NCI-H2171 (cell line): ENCODE measurements at regions not wholly inside any gene's neighbourhood (a gene's known extent, or its start where the extent isn't known, plus 50 kb on each side); places are given as distances from the start of the nearest gene placed in this dataset.

Experiments
- DNase-seq: peaks from one replicate; lab custom pipeline; 2025; lab: John Stamatoyannopoulos, UW

DNA sequence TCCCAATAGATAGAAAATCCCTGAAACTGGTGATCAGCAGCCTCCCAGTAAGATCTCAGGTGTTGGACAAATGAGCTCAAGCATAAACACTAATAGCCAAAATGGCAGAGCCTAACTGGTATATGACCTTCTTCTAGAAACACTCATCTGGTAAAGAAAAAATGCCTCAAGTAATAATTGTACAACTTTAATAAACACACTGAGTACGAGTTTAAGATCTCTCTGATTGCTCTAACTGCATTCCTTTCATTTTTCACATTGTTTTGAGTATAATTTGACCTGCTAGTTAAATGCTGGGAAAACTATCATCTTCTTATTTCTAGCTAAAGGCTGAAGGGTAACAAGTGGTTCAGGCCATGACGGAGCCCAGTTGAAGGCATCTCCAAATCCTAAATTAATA lies 2009.5 kb upstream of the PCDH20 start:
- DNase-seq, result no peak

DNA sequence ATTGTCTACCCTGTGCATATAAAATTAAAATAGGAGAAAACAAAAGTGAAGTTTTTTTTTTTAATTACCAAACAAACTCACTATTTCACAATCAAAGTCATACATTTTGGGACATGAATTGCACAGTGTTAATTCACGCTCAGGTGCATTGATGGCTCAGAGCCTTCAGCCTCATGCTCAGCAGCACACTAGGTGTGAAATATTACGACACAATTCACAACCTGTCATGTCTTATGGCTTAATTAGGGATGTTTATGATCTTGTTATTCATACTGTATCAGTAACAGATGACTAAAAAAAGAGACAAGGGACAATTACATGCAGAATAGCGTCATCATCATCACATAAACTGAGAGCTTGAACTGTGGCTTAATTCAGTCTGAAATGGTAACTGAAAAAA lies 2005.5 kb upstream of the PCDH20 start:
- DNase-seq, result no peak

DNA sequence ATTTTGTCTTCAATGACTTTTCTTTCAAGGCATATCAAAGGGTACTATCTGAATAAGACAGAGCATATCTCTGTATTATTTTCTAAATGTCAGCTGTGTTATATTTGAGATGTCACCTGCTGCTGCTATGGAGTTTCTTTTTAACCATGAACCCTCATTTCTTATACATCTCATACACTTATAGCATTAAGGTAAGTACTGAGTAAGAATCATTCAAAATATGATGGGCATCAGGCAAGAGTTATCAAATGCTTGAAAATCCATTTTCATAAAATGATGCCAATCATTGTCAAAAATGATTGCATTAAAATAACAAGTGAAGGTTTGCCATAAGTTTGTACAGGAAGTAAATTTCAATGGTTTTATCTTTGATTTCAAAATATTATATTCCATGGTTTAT lies 2005.0 kb upstream of the PCDH20 start:
- DNase-seq, result no peak

DNA sequence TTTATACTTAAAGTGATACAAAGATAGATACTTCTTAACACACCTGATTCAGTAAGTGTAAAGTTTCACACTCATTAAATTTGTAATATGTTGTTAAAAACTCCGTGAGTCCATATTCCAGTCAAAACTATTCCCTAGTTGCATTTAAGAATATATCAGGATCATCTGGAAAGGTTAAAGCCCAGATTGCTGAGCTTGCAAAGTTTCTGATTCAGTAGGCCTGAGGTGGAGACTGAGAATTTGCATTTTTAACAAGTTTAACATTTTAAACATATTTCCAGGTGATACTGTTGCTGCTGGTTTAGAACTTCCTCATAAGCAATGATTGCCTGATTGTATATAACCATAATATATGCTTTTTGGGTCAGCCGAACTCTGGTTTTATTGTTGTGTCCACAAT lies 1998.6 kb upstream of the PCDH20 start:
- no peak for DNase-seq

DNA sequence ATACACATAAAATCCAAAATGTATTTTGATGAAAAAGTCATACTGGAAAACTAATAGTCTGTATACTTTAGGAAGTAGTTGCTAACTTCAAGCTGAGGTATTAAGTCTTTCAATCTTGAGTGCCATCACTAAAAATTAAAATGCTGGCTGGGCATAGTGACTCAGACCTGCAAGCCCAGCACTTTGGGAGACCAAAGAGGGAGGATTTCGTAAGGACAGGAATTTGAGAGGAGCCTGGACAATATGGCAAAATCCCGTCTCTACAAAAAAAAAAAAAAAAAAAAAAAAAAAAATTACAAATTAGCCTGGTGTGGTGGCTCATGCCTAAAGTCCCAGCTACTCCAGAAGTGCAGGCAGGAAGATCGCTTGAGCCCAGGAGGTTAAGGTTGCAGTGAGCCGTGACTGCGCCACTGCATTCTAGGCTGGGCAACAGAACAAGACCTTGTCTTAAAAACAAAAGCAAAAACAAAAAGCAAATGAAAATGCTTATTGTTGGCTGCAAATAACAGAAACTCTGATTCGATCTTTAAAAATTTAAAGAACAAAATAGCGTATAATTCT lies 1994.2 kb upstream of the PCDH20 start:
- DNase-seq, result no peak

DNA sequence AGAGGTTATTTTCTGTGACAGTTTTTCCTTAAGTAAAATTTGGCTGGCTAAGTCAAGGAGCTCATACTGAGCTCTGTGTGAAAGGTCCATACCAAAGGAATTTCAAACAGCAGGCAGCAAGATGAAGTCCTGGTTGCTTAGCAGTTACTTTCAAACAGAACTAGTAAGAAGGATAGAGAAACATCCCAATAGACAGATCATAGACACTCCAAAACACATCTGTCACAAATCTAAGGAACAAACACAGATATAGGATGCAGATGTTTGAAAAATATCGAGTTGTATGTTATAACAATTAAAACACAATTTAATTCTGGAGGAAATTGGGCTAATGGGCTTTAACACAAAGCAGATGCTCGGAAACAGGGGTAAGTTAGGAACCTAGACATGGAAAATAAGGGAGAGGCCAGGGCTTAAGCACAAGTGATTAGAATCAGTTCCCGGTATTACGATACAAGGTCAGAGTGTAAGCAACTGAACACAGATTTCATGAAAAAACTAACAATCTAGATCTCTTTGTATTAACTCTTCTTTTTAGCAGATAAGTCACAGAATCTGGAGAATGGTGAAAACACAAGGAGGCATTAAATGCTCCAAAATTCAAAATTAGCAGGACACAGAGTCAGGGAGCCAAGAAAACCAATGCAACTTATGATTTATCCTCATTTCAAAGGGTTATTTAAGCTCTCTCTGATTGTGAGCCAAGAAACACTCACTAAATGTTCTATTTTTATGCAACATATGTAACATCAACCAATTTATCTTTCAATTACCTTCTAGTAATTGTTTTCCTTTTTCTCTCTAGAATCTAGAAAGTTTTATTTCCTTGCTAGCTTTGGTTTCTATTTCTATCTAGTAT lies 1992.9 kb upstream of the PCDH20 start:
- no peak for DNase-seq

DNA sequence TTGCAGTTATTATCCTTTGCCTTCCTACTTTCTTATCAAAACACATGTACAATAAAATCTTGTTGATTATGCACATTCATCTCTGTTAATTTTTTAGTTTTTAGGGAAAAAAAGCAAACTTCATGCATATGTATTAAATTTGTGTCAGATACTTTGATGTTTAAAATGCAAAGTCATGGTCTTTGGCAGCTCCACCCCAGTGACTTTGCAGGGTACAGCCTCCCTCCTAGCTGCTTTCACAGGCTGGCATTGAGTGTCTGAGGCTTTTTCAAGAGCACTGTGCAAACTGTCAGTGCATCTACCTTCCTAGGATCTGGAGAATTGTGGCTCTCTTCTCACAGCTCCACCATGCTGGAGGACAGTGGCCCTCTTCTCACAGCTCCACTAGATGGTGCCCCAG lies 1988.1 kb upstream of the PCDH20 start:
- no peak for DNase-seq

DNA sequence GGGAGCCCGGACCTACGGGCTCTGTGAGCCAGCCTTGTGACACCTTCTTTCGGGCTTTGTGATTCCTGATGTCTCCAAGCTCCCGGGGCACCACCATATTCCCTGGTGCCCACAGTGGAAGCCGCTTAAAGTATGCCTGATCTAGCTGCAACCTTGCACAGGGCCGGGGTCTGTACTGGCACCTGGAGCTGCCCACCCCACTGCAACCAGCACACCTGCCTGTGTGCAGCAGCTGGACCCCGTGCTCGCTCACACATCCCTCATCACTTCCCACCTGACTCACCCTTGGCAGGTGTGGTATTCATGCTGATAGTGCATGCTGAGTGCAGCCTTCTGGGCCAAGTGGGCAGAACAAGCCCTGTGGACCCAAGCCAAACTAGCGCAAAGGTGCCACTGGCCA lies 1981.1 kb upstream of the PCDH20 start:
- DNase-seq, result no peak

DNA sequence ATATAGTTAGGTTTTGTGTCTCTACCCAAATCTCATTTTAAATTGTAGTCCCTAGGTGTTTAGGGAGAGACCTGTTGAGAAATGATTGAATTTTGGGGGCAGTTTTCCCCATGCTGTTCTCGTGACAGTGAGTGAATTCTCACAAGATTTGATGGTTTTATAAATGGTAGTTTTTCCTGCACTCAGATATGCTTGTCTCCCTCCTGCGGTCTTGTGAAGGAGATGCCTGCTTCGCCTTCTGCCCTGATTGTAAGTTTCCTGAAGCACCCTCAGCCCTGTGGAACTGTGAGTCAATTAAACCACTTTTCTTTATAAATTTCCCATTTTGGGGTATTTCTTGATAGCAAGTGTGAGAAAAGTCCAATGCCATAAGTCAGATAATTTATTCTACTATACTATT lies 1977.5 kb upstream of the PCDH20 start:
- DNase-seq, result no peak

DNA sequence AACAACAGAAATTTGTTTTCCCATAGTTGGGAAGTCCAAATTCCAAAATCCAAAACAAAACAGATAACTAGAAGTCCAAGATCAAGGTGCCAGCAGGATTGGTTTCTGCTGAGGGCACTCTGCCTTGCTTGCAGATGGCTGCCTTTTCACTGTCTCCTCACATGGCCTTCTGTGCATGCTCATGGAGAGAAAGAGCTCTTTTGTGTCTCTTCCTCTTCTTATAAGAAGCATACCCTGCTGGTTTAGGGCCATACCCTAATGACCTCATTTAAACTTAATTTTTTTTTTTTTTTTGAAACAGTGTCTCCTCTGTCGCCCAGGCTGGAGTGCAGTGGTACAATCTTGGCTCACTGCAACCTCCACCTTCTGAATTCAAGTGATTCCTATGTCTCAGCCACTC lies 1974.1 kb upstream of the PCDH20 start:
- DNase-seq, result no peak

DNA sequence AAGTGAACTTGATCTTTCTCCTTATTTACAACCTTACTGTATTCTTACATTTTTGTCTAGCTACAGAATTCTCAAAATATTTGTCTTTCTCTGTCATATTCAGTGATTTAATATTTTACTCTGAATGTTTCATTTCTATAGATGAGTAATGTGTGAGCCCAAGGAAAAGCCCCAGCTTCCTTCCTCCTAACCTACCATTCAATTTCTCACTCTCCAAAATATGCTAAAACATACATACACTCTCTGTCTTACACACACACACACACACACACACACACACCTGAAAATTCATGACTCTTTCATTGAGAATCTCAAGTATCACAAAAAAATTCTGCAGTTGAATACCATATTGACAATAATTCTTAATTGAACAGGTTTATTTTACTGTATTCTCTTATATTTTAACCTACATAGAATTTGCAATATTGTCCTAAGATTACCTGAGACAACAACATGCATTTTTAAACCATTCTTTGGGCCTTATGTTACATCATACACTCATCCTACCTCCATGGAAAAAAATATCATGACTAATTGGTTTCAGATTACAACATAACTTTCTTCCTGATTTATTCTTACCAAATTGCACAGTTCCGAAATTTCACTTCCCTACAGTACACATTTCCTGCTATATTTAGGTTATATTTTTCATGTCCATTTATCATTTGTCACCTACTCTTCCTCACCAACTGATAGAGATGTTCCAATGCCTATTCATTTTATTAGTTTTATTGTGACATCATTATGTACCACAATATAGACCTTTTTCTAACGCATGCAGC lies 1965.6 kb upstream of the PCDH20 start:
- DNase-seq, result no peak

DNA sequence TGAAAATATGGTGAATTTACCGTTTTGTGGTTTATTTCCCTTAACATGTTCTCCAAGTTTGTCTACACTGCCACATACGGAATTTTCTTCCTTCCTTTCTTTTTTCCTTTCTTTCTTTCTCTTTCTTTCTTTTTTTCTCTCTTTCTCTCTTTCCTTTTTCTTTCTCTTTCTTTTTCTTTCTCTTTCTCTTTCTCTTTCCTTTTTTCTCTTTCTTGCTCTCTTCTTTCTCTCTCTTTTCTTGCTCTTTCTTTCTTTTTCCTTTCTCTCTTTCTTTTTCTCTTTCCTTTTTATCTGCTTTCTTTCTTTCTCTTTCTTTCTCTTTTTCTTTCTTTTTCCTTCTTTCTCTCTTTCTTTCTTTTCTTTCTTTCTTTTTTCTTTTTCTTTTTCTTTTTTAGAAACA lies 1962.3 kb upstream of the PCDH20 start:
- DNase-seq, result no peak

DNA sequence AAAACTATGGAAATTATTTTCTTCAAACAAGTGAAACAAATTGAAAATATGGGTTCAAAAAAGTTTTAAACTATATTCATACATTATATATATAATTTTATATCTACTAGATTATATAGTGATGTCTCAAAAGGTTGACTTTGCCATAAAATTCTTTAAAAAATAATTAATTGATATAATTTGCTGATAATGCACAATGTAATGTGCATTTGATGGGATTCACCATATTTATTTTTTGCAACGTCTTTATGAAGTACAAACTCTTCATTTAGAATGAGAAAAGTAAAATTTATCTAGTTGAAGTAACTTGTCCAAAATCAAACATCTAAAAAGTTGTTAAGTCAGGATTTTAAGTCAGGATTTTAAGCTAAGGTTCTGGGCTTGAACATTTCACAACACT lies 1954.5 kb upstream of the PCDH20 start:
- no peak for DNase-seq

DNA sequence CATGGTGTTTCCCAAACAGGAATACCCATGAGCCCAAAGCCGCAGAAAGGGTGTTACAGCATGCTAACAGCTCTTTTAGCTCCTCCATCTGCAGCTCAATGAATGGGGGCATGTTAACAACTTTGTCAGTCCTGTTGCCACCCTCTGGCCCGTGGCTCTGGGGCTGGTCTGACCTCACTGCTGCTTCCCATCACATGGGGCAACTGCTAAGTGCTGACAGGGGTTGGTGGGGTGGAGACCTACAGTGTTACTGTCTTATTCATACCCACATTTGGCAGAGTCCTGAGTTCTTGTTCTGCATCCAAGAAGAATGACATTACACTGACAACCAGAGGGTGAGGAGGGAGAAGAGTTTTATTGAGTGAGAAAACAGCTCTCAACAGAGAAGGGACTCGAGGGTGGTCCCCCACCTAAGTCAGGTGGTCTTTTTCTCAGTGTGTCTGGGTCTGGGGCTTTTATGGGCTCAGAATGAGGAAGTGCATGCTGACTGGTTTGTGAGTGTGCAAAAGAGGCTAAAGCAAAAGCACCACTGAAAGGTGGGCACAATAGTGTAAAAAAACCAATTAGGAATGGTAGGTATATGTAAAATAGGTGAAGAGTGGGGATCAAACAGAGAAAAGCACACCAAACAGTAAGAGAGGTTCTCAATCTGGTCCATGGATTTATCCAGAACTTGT lies 1952.0 kb upstream of the PCDH20 start:
- no peak for DNase-seq

DNA sequence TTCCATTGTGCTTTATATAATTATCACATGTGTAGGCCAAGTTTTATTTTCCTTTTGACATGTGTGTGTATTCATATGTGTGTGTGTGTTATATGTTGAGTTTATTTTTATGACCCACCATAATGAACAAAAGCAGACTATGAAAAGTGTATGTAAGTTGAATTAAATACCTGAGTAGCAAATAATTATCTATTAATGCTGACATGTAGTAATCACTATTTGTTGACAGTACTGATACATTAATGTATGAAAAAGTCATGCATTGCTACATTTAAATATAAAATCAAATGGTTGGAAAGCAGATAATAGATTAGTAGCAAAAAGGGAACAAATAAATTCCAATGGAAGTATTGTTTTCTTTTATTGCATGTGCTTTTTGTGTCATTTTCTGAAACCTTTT lies 1948.5 kb upstream of the PCDH20 start:
- no peak for DNase-seq

DNA sequence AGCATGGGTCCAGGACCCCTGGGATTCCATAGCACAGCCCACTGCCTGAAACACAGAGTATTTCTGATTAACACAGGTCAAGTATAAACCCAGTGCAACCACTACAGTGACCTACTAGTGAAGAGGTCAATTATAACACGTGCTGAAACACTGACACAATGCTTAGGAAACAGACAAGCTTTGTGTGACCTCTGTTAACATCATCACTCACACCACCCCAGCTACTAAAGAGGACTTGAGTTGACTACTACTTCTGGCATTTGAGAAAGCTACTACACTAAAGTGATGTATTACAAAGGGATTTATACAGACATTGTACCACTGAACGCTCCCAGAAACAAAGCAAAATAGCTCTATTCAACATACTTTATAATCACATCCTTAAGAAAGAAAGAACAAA lies 1935.9 kb upstream of the PCDH20 start:
- DNase-seq, result no peak

DNA sequence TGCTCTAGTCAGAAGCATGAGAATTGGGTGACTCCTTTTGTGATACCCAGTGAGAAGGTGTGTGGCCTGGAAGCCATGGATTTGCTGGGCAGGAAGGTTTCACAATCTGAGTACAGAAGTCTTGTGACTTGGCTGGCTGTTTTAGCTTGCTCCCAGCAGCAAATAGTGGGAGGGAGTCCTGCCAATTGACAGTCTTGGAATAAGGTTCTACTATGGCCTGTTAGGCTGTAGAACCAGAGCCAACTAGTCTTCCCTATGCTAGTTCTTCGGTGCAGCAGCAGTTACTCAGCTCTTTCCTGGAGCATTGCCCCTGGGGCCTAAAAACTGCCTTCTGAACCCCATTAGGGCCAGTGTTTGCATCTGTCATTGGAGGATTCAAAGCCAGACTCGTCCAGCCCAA lies 1935.4 kb upstream of the PCDH20 start:
- DNase-seq, result no peak

DNA sequence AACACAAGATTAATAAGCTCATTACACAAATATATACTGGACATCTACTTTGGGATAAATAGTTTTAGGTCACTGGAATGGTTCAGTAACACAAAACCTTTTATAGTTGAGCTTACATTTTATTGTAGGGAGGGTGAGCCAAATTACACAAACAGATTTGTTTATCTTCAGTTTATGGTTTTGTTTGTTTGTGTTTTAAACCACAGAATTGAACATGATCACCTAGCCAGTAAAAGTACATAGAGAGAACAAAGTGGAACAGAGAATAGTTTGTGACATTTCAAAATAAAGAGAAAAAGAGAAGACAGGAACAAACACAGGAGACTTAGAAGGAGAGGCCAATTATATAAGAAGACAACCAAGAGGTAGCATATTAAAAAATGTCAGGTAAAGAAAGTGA lies 1930.2 kb upstream of the PCDH20 start:
- no peak for DNase-seq

DNA sequence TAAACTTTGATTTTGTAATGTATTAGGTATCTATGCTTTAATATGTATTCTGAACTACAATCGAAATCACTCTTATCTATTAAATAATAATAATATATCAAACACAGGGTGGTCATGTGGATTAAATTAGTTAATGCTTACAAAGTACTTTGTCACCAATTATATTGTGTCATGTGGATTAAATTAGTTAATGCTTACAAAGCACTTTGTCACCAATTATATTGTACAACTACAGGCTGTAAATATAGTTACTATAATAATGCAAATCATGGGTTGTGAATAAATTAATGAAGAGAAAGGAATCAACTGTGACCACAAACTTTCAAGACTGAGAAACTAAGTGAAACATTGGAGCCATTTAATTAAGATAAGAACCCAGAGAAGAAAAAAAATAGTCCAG lies 1929.1 kb upstream of the PCDH20 start:
- no peak for DNase-seq

DNA sequence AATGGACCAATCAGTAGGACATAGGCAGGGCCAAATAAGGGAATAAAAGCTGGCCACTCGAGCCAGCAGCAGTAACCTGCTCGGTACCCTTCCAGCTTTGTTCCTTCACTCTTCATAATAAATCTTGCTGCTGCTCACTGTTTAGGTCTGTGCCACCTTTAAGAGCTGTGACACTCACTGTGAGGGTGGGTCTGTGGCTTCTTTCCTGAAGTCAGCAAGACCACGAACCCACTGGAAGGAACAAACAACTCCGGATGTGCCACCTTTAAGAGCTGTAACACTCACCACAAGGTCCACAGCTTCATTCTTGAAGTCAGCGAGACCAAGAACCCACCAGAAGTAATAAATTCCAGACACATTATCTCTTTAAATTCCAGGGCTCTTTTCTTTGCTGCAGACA lies 1922.3 kb upstream of the PCDH20 start:
- DNase-seq, result no peak

DNA sequence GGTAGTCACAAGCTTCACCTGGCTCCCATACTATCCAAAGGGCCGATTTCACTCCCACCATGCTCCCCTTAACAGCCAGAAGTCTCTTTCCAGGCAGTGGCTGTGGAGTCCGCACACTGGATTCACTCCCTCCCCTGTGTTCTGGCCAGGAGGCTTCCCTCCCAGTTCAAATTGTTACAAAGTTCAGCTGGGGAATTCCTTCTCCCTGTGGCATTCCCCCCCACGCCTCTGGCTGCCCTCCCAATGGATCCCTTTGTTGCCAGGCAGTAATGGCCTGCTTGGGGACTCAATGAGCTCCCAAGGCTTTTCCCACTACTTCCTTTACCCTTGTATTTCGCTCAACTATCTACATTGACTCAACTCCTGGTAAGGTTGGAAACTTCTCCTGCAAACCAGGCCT lies 1921.4 kb upstream of the PCDH20 start:
- DNase-seq, result no peak

DNA sequence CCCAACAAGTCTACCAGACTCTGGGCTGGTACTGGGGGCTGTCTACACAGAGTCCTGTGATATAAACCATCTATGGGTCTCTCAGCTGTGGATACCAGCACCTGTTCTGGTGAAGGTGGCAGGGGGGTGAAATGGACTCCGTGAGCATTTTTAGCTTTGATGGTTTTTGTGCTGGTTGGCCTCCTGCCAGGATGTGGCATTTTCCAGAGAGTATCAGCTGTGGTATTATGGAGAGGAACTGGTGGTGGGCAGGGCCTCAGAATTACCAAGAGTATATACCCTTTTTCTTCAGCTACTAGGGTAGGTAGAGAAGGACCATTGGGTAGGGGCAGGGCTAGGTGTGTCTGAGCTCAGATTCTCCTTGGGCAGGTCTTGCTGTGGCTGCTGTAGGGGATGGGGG lies 1920.9 kb upstream of the PCDH20 start:
- DNase-seq, result no peak

DNA sequence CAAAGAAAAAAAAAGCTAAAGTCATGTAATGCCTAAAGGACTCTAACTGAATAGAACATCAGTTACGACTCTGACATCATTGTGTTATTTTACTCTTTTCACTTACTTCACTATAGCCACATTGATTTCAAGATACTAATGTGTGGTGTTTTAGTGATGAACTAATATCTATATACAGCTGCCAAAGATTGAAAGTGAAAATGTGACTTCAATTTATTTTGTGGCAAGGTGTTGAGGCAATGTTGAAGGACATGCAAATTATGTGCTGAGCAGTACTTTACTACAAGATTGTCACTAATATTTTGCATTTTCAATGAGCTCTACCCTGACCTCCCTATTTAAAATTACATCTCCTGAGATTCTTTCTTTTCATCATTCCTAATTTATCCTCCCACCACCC lies 1911.9 kb upstream of the PCDH20 start:
- DNase-seq, result no peak
